ENCODE measurements at regions not wholly inside any gene's neighbourhood (a gene's known extent, or its start where the extent isn't known, plus 50 kb on each side); places are given as distances from the start of the nearest gene placed in this dataset.

GRCh38 chr6:99868074-99868702 is 125.8 kb downstream of the MCHR2 start:
- DNase-seq (ENCODE audit: low read depth) = no peak

Measured in CMK (cell line).